ENCODE measurements at regions not wholly inside any gene's neighbourhood (a gene's known extent, or its start where the extent isn't known, plus 50 kb on each side); places are given as distances from the start of the nearest gene placed in this dataset.

GRCh38 chr7:26549281-26549944 lies 257.8 kb downstream of the SNX10 start:
- no peak for TF ChIP-seq RXRA (IDR thresholded peaks at IDR 0.05)
- no peak for TF ChIP-seq CTCF (IDR thresholded peaks at IDR 0.05; ENCODE audit: low read depth, low read length, missing input control)
- TF ChIP-seq TAF1 (conservative IDR thresholded peaks at IDR 0.05): no peak
- no peak for TF ChIP-seq GABPA (IDR thresholded peaks at IDR 0.05 in 1 of 2, conservative IDR thresholded peaks at IDR 0.05 in 1 of 2)
- no peak for TF ChIP-seq REST (IDR thresholded peaks at IDR 0.05)
- TF ChIP-seq SP1 (IDR thresholded peaks at IDR 0.05): no peak
- TF ChIP-seq, protein P1, sequence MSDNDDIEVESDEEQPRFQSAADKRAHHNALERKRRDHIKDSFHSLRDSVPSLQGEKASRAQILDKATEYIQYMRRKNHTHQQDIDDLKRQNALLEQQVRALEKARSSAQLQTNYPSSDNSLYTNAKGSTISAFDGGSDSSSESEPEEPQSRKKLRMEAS (IDR thresholded peaks at IDR 0.05): no peak
